ENCODE measurements at regions not wholly inside any gene's neighbourhood (a gene's known extent, or its start where the extent isn't known, plus 50 kb on each side); places are given as distances from the start of the nearest gene placed in this dataset.

DNA sequence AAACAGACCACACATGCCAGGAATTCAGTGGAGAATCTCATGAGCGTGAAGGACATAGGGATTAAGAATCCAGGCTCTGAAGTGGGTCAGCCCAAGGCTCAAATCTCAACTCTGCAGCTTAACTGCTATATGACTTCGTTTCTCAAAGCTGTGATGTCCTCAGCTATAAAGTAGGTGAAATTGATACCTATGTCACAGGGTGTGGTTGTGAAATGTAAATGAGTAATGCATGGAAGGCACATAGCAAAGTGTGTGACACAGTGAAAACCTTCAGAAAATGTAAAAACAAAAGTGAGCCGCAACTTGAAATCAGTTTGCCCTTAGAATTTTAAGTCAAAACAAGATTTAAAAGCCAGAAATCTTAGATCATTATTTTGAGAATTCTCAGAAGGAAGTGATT is 145.7 kb upstream of the PRMT6 start:
- TF ChIP-seq, protein P1, sequence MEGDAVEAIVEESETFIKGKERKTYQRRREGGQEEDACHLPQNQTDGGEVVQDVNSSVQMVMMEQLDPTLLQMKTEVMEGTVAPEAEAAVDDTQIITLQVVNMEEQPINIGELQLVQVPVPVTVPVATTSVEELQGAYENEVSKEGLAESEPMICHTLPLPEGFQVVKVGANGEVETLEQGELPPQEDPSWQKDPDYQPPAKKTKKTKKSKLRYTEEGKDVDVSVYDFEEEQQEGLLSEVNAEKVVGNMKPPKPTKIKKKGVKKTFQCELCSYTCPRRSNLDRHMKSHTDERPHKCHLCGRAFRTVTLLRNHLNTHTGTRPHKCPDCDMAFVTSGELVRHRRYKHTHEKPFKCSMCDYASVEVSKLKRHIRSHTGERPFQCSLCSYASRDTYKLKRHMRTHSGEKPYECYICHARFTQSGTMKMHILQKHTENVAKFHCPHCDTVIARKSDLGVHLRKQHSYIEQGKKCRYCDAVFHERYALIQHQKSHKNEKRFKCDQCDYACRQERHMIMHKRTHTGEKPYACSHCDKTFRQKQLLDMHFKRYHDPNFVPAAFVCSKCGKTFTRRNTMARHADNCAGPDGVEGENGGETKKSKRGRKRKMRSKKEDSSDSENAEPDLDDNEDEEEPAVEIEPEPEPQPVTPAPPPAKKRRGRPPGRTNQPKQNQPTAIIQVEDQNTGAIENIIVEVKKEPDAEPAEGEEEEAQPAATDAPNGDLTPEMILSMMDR (IDR thresholded peaks at IDR 0.05; ENCODE audit: low read depth, low read length) = no peak
- H3K4me3 ChIP-seq (ENCODE audit: low read depth, low read length) = no peak overlapping the region

DNA sequence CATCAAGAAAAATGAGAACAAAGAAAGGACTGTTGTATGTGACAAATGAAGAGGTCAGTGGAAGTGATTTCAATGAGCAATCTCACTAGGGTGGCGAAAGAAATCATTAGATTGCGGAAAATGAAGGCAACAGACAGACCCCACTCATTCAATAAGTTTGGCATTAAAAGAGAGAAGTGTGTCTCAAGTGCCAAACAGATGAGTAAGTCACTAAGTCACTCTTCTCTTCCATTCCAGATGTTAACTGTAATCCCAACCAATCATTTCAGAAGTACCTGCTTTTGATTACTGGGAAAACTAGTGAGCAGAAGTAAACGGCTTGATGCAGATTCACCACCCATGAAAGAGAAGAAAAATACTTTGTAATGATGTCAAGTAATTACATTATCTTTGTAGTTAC is 144.3 kb upstream of the PRMT6 start:
- H3K4me3 ChIP-seq (ENCODE audit: low read depth, low read length) = no peak overlapping the region
- TF ChIP-seq, protein P1 (IDR thresholded peaks at IDR 0.05; ENCODE audit: low read depth, low read length) = no peak

DNA sequence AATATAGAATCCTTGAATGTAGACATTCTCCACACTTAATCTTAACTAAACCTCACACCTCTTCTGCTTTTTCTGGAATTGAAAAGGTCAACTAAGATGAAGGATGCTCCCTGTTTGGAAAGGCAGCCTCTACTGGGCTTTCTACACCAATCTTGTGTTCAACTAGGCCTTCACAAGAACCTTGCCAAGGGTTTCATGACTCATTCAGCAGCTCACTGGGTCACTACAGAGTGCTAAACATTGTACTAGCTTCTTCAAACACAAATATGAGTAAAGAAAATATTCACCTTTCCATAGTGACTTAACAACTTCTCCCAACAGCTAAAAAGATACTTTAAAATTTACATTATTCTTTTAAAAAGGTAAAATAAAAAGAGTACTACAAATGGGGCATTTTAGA is 135.3 kb upstream of the PRMT6 start:
- TF ChIP-seq, protein P1 (IDR thresholded peaks at IDR 0.05; ENCODE audit: low read depth, low read length) = no peak
- no peak overlapping the region for H3K4me3 ChIP-seq (ENCODE audit: low read depth, low read length)

DNA sequence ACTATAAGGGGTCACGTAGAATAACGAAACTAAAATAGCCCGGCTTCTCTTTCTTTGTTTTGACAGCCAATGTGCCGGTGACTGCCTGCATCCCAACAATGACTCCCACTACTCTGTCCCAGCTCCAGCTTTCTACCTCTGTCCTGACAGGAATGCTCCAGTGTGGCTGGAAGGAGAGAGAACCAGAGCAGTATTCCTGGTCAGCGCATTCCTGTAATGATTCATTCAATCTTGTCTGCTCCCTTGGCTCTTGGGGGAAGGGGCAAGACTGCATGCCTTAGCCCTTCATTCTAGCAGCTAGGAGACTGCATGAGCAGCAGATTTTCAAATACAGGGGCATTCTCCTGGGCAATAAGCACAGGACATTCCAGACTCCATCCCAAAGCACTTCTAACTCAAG is 132.1 kb upstream of the PRMT6 start:
- TF ChIP-seq, protein P1 (IDR thresholded peaks at IDR 0.05; ENCODE audit: low read depth, low read length) = no peak
- no peak overlapping the region for H3K4me3 ChIP-seq (ENCODE audit: low read depth, low read length)

DNA sequence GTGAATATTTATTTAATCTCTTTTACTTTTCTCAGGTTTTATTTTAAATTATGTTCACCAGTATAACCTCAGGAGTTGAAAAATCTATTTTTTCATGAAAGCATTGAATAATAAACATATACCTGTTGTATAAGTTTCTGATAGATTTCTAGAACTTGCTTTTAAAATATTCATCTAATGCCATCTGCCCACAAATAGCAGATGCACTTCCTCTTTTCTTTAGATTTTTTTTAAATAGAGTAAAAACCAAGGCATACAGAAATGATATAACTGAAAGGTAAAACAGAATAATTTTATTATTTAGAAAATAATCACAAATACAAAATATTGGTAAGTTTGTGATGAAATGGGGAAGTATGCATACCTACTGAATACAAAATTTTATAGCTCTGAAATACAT is 130.7 kb upstream of the PRMT6 start:
- TF ChIP-seq, protein P1 (IDR thresholded peaks at IDR 0.05; ENCODE audit: low read depth, low read length) = no peak
- H3K4me3 ChIP-seq (ENCODE audit: low read depth, low read length) = no peak overlapping the region

DNA sequence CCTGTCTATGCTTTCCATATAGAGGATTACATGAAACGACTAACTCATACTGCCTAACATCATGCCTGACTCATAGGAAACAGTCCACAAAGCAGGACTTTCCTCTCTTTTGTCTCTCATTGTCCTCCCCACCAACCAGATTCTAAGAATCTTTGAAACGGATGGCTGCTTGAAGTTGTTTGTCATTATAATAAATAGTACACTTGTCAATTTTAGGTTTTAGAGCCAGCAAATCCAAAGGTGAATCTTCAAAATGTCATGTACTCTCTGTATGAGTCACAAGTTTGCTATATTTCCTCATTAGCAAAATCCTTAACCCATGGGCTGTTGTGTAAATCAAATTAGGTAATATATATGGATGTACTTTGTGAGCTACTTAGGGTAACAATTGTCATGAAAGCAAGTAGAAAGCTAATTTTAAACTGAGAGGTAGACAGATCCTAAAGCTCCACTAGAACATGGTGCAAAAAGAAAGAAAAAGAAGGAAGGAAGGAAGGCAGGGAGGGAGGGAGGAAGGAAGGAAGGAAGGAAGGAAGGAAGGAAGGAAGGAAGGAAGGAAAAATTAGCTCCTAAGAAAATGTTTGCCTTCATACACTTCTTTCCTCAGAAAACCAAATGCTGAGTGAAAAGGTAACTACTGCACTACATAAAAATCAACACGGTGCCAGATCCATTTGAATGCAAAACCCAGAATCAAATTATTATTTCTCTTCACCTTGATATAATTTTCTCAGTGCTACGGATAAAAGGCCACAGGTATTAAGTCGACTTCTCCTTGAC is 129.5 kb upstream of the PRMT6 start:
- TF ChIP-seq, protein P1 (IDR thresholded peaks at IDR 0.05; ENCODE audit: low read depth, low read length) = no peak
- no peak overlapping the region for H3K4me3 ChIP-seq (ENCODE audit: low read depth, low read length)

DNA sequence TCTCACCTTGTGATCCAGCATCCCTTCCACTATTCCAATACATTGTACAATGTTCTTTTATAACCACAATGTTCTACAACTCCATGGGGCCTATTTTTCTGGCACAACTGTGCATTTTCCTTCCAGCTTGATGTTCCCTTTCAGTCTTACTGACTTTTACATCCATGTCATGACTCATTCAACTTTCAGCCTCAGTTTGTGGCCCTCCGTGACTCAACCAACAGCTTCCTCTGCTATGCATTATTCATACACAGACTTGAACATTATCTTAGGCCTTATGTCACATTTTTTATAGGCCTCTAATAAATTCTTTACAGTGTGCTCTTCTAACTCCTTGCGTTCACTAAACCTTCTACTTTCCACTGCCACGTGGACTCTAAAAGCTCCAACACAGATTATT is 119.4 kb upstream of the PRMT6 start:
- TF ChIP-seq, protein P1 (IDR thresholded peaks at IDR 0.05; ENCODE audit: low read depth, low read length) = no peak
- H3K4me3 ChIP-seq (ENCODE audit: low read depth, low read length) = no peak overlapping the region
